ENCODE measurements at regions not wholly inside any gene's neighbourhood (a gene's known extent, or its start where the extent isn't known, plus 50 kb on each side); places are given as distances from the start of the nearest gene placed in this dataset.

DNA sequence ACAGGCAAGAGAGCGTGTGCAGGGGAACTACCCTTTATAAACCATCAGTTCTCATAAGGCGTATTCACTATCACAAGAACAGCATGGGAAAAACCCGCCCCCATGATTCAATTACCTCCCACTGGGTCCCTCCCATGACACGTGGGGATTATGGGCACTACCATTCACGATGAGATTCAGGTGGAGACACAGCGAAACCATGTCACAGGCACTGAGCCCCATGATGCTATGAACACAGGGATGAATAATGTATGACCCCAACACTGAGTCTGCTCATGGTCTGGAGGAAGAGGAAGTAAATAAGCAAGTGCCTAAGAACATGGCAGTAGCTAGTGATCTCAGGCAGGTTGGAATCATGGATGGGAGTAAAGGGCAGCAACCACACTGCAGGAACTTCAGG, 281.0 kb upstream of the ZNF462 start:
- no peak for TF ChIP-seq EZH2 (IDR thresholded peaks at IDR 0.05)
- no peak for TF ChIP-seq FOXP2 (optimal IDR thresholded peaks at IDR 0.05; ENCODE audit: control extremely low read depth, extremely low read length, insufficient read depth)
- no peak for TF ChIP-seq POLR2AphosphoS5 (IDR thresholded peaks at IDR 0.05; ENCODE audit: borderline replicate concordance, low read depth, low read length)

Measured in SK-N-MC (cell line).